SK-N-MC (cell line): ENCODE measurements at regions not wholly inside any gene's neighbourhood (a gene's known extent, or its start where the extent isn't known, plus 50 kb on each side); places are given as distances from the start of the nearest gene placed in this dataset.

Source experiments
- EZH2 ChIP-seq: fragments of 200-600 bp; sonication (generic); IDR thresholded peaks from one replicate; pipeline ENCODE4 v1.6.1; 2017; ENCODE audit warnings: antibody characterized with exemption
- POLR2AphosphoS5 ChIP-seq: IDR thresholded peaks from 2 replicates; pipeline ENCODE4 v1.6.1; 2012; ENCODE audit warnings: mild to moderate bottlenecking, low read depth, low read length, borderline replicate concordance

- no peak for TF ChIP-seq EZH2
- no peak for TF ChIP-seq POLR2AphosphoS5
Observed at GRCh38 chr2:47249157-47249900, 73.0 kb upstream of the CALM2 start.
